ENCODE measurements at regions not wholly inside any gene's neighbourhood (a gene's known extent, or its start where the extent isn't known, plus 50 kb on each side); places are given as distances from the start of the nearest gene placed in this dataset.

GRCh38 chr13:64420181-64420580, 2810.0 kb downstream of the PCDH9 start:
- intact Hi-C loops (cut with DNase I): no loop called here
- WGBS, 4 donors: 82 to 93% (median 87%) methylated on average over 3 of the region's 3 CpGs

GRCh38 chr13:64417581-64417980, 2812.6 kb downstream of the PCDH9 start:
- Histone ChIP-seq H3K27me3 (no peaks in the 10 kb centered on the region), H3K4me1 (replicated peaks in 1 of 2) (no peaks in the 10 kb centered on the region), H3K9me3 (replicated peaks in 1 of 3) (no peaks in the 10 kb centered on the region), H3K36me3 (replicated peaks in 1 of 2) (no peaks in the 10 kb centered on the region), H3K27ac (no peak overlapping the region), H3K4me3 (no peak overlapping the region)
- 90 to 94% (median 92%) methylated on average over 3 of the region's 3 CpGs for WGBS, 4 donors
- TF ChIP-seq POLR2A (IDR thresholded peaks at IDR 0.05): no peak
- TF ChIP-seq, protein P1, sequence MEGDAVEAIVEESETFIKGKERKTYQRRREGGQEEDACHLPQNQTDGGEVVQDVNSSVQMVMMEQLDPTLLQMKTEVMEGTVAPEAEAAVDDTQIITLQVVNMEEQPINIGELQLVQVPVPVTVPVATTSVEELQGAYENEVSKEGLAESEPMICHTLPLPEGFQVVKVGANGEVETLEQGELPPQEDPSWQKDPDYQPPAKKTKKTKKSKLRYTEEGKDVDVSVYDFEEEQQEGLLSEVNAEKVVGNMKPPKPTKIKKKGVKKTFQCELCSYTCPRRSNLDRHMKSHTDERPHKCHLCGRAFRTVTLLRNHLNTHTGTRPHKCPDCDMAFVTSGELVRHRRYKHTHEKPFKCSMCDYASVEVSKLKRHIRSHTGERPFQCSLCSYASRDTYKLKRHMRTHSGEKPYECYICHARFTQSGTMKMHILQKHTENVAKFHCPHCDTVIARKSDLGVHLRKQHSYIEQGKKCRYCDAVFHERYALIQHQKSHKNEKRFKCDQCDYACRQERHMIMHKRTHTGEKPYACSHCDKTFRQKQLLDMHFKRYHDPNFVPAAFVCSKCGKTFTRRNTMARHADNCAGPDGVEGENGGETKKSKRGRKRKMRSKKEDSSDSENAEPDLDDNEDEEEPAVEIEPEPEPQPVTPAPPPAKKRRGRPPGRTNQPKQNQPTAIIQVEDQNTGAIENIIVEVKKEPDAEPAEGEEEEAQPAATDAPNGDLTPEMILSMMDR (IDR thresholded peaks at IDR 0.05): no peak
- intact Hi-C loops (cut with DNase I): no loop called here
- DNase-seq: no peak

More at GRCh38 chr13:64420181-64420580, 2810.0 kb downstream of the PCDH9 start:
- Histone ChIP-seq H3K27me3 (no peaks in the 10 kb centered on the region), H3K36me3 (replicated peaks in 1 of 2) (no peaks in the 10 kb centered on the region), H3K4me3 (no peak overlapping the region), H3K9me3 (replicated peaks in 1 of 3) (no peaks in the 10 kb centered on the region), H3K4me1 (replicated peaks in 1 of 2) (no peaks in the 10 kb centered on the region), H3K27ac (no peak overlapping the region)
- TF ChIP-seq, protein P1 (IDR thresholded peaks at IDR 0.05): no peak
- no peak for TF ChIP-seq POLR2A (IDR thresholded peaks at IDR 0.05)
- no peak for DNase-seq

DNA sequence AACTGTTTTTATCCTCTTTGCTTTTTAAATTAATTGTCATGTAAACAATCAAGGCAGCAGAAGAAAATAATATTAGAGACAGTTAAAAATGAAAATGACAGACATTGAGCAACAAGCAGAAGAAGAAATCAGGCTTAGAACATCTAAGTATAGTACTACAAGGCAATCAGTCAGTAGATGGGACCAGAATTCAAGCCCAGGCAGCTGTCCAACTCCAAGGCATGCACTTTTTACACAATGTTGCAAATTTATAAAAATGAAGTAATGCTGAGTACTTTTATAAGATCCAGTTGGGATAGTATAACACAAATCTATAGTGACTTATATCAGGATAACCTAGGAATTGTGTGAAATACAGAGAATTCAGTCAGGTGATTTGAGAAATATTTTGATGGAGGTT, 2815.8 kb downstream of the PCDH9 start:
- H3K27ac ChIP-seq: no peak overlapping the region
- H3K36me3 ChIP-seq (replicated peaks in 1 of 2): no peaks in the 10 kb centered on the region
- H3K4me3 ChIP-seq: no peak overlapping the region
- intact Hi-C loops (cut with DNase I): no loop called here
- no peaks in the 10 kb centered on the region for H3K9me3 ChIP-seq (replicated peaks in 1 of 3)
- no peak for TF ChIP-seq POLR2A (IDR thresholded peaks at IDR 0.05)
- TF ChIP-seq, protein P1 (IDR thresholded peaks at IDR 0.05): no peak
- DNase-seq: no peak
- no peaks in the 10 kb centered on the region for H3K27me3 ChIP-seq
- H3K4me1 ChIP-seq (replicated peaks in 1 of 2): no peaks in the 10 kb centered on the region

DNA sequence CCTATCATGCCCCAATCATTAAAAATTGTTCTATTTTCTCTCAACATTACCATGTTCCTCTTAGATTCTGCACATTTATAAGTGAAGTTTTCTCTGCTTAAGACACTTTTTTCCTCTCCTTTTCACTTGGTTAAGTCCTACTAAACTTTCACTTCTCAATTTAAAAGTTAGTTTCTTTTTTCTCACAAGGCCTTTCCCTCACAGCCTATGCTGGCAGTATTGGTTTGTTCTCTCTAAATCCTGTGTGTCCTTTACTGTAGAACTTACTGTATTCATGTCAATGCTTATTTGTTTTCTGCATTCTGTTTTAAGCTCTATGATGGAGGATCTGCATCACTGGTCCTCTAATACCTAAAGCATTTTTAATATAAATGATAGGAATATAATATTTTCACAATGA, 2816.6 kb downstream of the PCDH9 start:
- Histone ChIP-seq H3K36me3 (replicated peaks in 1 of 2) (no peaks in the 10 kb centered on the region), H3K4me3 (no peak overlapping the region), H3K27me3 (no peaks in the 10 kb centered on the region), H3K27ac (no peak overlapping the region), H3K4me1 (replicated peaks in 1 of 2) (no peaks in the 10 kb centered on the region), H3K9me3 (replicated peaks in 1 of 3) (no peaks in the 10 kb centered on the region)
- TF ChIP-seq, protein P1 (IDR thresholded peaks at IDR 0.05): no peak
- no peak for TF ChIP-seq POLR2A (IDR thresholded peaks at IDR 0.05)
- intact Hi-C loops (cut with DNase I): no loop called here
- no peak for DNase-seq
